Inflammatory macrophage treated with lipopolysaccharide for 1 hour (primary cell): ENCODE measurements at regions not wholly inside any gene's neighbourhood (a gene's known extent, or its start where the extent isn't known, plus 50 kb on each side); places are given as distances from the start of the nearest gene placed in this dataset.

Experiments used
- DNase-seq, 2 donors: peaks; one replicate each; pipeline ENCODE4 v3.0.0-alpha.2; 2020 to 2022

- DNase-seq, result no peak
Observed at GRCh38 chr4:152089584-152089983, 328.8 kb upstream of the GATB start.

- DNase-seq, result no peak
Observed at GRCh38 chr4:152087335-152087734, 326.5 kb upstream of the GATB start.

- DNase-seq, result no peak
Observed at GRCh38 chr4:152085657-152086056, 324.9 kb upstream of the GATB start.

- DNase-seq, result no peak
Observed at GRCh38 chr4:152083338-152083737, 322.5 kb upstream of the GATB start.

- DNase-seq, result no peak
Observed at GRCh38 chr4:152081024-152081423, 320.2 kb upstream of the GATB start.

- no peak for DNase-seq
Observed at GRCh38 chr4:152079543-152080293, 318.9 kb upstream of the GATB start.

- DNase-seq, result no peak
Observed at GRCh38 chr4:152079079-152079478, 318.3 kb upstream of the GATB start.

GRCh38 chr4:152077582-152077981, 316.8 kb upstream of the GATB start:
- no peak for DNase-seq

GRCh38 chr4:152075253-152075928, 314.6 kb upstream of the GATB start:
- DNase-seq, result no peak

GRCh38 chr4:152074573-152074972, 313.8 kb upstream of the GATB start:
- DNase-seq, result no peak

GRCh38 chr4:152074088-152074437, 313.3 kb upstream of the GATB start:
- no peak for DNase-seq

GRCh38 chr4:152073351-152074087, 312.7 kb upstream of the GATB start:
- DNase-seq, result peak; percentile 16 to 69

- no peak for DNase-seq
Observed at GRCh38 chr4:152072906-152073305, 312.1 kb upstream of the GATB start.

- DNase-seq, result no peak
Observed at GRCh38 chr4:152072001-152072485, 311.2 kb upstream of the GATB start.

GRCh38 chr4:152070854-152071253, 310.0 kb upstream of the GATB start:
- no peak for DNase-seq

GRCh38 chr4:152068866-152069265, 308.1 kb upstream of the GATB start:
- DNase-seq, result peak; percentile 16 to 71

- DNase-seq, result no peak
Observed at GRCh38 chr4:152065545-152065944, 304.7 kb upstream of the GATB start.

GRCh38 chr4:152064753-152065152, 303.9 kb upstream of the GATB start:
- DNase-seq, result no peak

GRCh38 chr4:152064282-152064681, 303.5 kb upstream of the GATB start:
- no peak for DNase-seq

- DNase-seq, result peak in 1 of 2 donors; percentile 11
Observed at GRCh38 chr4:152063621-152064240, 302.9 kb upstream of the GATB start.

- DNase-seq, result peak; percentile 54 to 81
Observed at GRCh38 chr4:152062936-152063620, 302.3 kb upstream of the GATB start.

- no peak for DNase-seq
Observed at GRCh38 chr4:152054731-152055130, 293.9 kb upstream of the GATB start.
